NT2/D1 (cell line): ENCODE measurements at regions not wholly inside any gene's neighbourhood (a gene's known extent, or its start where the extent isn't known, plus 50 kb on each side); places are given as distances from the start of the nearest gene placed in this dataset.

ENCODE experiments used
- YY1 ChIP-seq: IDR thresholded peaks from 2 replicates; pipeline ENCODE4 v1.6.1; 2011; ENCODE audit not compliant: insufficient read length, insufficient read depth
- ZNF274 ChIP-seq: IDR thresholded peaks from 2 replicates; pipeline ENCODE4 v1.6.1; 2011; ENCODE audit warnings: mild to moderate bottlenecking, low read depth, low read length

DNA sequence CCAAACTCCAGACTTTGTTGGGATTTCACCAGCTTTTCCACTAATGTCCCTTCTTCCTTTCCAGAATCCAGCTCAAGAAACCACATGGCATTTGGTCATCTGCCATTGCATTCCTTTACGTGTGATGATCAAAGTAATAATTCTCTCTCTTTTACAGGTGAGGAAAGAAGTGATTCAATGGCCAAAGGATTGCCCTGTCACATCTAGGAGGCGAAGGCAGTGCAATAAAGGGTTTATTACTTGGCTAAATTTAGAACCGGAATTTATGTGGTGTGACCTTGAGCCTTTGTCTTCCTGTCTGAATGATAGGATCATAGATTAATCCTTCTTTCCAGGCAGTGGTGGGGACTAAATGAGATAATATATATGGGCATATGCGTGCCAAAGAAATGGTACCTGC is 58.3 kb upstream of the COBL start:
- TF ChIP-seq ZNF274 (no peak), YY1 (no peak)
